ENCODE measurements at regions not wholly inside any gene's neighbourhood (a gene's known extent, or its start where the extent isn't known, plus 50 kb on each side); places are given as distances from the start of the nearest gene placed in this dataset.
"Not testable (repeated sequence)": the region's sequence is repeated elsewhere in the genome, so short reads cannot be mapped to it uniquely, and the experiment has no call there.

DNA sequence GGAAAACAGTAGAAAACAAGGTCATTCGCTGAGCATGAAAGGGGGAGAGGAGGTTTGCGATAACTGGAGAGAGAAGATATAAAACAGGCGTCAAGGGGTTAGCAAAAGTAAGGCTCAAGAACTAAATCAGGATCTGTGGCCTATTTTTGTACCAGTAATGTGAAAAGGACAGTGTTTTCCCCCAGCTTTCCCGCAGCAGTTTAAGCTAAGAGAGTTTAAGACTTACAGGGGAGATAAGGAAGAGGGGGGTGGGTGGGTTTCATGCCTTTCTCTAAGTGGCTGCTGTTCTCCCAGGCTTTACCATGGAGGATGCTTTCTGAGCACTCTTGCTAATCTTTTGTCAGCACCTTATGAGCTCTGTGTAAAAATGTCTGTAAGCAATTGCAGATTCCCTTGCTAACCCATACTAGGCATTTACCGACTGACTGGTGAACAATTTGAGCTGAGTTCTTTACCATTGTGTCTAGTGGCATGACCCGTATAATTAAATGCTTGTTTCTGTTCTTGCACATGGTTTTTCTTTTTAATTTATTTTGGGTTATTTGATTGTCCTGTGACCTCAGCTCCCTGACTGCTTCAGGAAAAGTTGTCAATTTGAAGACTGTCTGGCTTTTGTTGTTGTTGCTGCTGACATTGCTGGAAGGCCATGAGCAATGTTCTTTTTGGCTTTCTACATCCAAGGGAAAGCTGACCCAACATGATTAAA is 144.0 kb downstream of the KBTBD2 start:
- DNase-seq; H3K4me1 ChIP-seq; H3K9me3 ChIP-seq; H3K27me3 ChIP-seq; H3K4me3 ChIP-seq; H3K27ac ChIP-seq; intact Hi-C loops (cut with DNase I; ENCODE audit: low total_unique reads); H3K36me3 ChIP-seq: not testable (repeated sequence)

- intact Hi-C loops (cut with DNase I; ENCODE audit: low total_unique reads); H3K27ac ChIP-seq; H3K4me3 ChIP-seq; DNase-seq; H3K4me1 ChIP-seq; H3K36me3 ChIP-seq; H3K9me3 ChIP-seq; H3K27me3 ChIP-seq: not testable (repeated sequence)
Observed at GRCh38 chr7:32741853-32742476, 149.6 kb downstream of the KBTBD2 start.

DNA sequence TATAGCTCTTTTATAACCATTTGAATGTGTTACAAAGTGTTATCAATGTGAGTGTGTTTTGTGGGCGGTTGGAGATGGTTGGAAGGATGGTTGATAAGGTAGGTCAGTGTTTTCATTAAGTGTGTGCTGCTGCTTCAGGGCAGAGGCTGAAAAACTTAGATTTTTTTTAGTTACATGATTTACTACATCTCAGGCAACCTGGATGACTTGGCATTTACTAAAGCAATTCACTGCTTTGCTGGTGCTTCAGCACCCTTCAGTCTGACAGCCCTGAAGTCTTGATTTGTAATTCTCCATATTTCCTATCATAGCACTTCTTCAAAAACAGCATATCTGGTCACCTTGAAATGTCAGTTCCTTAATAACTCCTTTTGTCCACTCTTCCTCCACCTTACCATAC is 151.8 kb downstream of the KBTBD2 start:
- H3K36me3 ChIP-seq; DNase-seq; H3K27ac ChIP-seq; H3K4me3 ChIP-seq; H3K27me3 ChIP-seq; H3K9me3 ChIP-seq; H3K4me1 ChIP-seq; intact Hi-C loops (cut with DNase I; ENCODE audit: low total_unique reads): not testable (repeated sequence)

- H3K9me3 ChIP-seq; H3K27ac ChIP-seq; intact Hi-C loops (cut with DNase I; ENCODE audit: low total_unique reads); H3K36me3 ChIP-seq; DNase-seq; H3K27me3 ChIP-seq; H3K4me3 ChIP-seq; H3K4me1 ChIP-seq: not testable (repeated sequence)
Observed at GRCh38 chr7:32738390-32738789, 153.2 kb downstream of the KBTBD2 start.

DNA sequence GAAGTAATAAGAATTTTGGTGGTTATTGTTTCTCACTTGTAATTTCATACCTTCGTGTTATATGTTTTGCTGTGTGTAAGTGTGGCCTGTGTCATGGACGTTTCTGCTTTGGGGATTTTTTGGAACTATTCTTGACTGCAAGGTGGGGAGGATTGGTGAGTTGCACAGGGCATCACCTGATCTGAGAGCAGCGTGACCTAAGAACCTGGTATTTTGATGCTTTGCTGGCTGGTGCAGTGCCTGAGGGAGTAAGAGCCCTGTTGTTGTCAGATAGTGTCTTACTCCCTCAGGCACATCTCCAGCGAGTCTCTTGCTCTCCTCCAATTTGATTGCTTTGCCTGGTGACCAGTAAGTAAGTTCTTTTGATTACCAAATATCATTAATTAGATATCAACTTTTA is 158.8 kb downstream of the KBTBD2 start:
- H3K4me3 ChIP-seq; H3K27me3 ChIP-seq; intact Hi-C loops (cut with DNase I; ENCODE audit: low total_unique reads); H3K9me3 ChIP-seq; H3K27ac ChIP-seq; DNase-seq; H3K36me3 ChIP-seq; H3K4me1 ChIP-seq: not testable (repeated sequence)

GRCh38 chr7:32729335-32729675 is 162.3 kb downstream of the KBTBD2 start:
- H3K27ac ChIP-seq; intact Hi-C loops (cut with DNase I; ENCODE audit: low total_unique reads); H3K9me3 ChIP-seq; H3K36me3 ChIP-seq; H3K27me3 ChIP-seq; DNase-seq: not testable (repeated sequence)
- Histone ChIP-seq H3K4me1 (peaks cover 0 to 19% (median 2%) of the 10 kb centered on the region in 4 donors), H3K4me3 (peak overlapping the region; percentile 90 to 91)

DNA sequence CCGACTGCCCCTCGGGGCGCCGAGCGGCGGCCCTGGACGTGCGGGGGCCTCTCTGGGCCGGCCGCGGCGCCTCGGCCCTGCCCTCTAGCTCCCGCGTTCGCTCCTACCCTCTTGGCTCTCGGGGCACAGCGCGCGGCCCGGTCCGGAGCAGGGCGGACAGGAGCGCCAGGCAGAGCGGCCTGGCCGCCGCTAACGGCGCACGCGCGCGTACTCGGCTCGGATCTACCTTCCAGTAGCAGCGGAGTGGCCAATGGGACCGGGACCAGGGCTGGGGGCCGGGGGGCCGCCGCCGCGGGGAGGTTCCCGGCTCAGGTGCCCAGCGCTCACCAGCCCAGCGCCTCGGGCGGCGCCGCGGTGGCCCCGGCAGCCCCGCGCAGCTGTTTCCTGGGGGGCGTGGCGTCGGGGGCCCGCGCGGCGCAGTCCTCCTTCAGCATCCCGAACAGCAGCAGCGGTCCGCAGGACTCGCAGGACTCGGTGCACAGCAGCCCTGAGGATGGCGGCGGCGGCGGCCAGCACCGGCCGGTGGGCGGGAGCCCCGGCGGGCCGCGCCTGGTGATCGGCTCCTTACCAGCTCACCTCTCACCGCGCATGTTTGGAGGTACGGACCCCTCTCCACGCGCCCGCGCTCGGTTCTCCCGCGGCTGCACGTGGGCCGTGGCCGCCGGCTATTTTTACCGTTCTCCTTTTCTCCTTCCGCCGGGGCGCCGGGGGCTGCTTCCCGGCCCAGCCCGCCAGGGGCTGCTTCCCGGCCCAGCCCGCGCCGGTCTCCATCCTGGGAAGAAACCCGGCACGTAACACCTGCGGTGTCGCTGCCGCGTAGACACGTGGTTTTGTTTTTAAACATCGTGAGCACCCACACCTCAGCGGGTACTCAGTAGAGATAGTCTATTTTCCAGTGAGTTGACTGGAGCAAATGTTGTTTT is 162.9 kb downstream of the KBTBD2 start:
- intact Hi-C loops (cut with DNase I; ENCODE audit: low total_unique reads); H3K36me3 ChIP-seq: not testable (repeated sequence)
- DNase-seq: peak; percentile 56 to 81

GRCh38 chr7:32727483-32728411 is 163.8 kb downstream of the KBTBD2 start:
- H3K9me3 ChIP-seq; H3K27me3 ChIP-seq; H3K36me3 ChIP-seq; intact Hi-C loops (cut with DNase I; ENCODE audit: low total_unique reads): not testable (repeated sequence)
- Histone ChIP-seq H3K27ac (peak overlapping the region; percentile 93 to 97), H3K4me3 (peak overlapping the region; percentile 90 to 91), H3K4me1 (peaks cover 0 to 19% (median 2%) of the 10 kb centered on the region in 4 donors)
- peak; percentile 19 to 70 for DNase-seq

More for the DNA sequence above, 162.9 kb downstream of the KBTBD2 start:
- H3K27me3 ChIP-seq, H3K9me3 ChIP-seq: not testable (repeated sequence)
- peak overlapping the region; percentile 93 to 97 for H3K27ac ChIP-seq
- peaks cover 0 to 19% (median 2%) of the 10 kb centered on the region in 4 donors for H3K4me1 ChIP-seq
- H3K4me3 ChIP-seq: peak overlapping the region; percentile 90 to 91

DNA sequence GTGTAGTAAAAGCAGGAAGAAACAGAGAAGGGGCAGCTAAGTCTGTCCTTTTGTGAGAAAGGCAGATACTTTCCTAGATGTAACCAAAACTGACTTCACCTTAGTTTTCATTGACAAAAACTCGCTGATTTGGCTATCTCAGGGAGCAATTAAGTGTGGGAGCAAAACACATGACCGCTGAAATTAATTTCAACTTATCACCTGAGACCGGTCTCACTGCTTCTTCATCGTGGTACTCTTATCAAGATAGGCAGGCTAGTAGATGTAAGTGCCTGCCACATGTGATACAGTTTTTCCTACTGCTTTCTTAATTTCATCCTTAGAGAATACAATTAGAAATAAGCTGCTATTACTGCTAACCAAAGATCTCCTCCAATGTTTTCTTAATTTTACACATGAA is 168.7 kb downstream of the KBTBD2 start:
- H3K4me1 ChIP-seq; H3K27ac ChIP-seq; H3K27me3 ChIP-seq; DNase-seq; H3K36me3 ChIP-seq; H3K9me3 ChIP-seq; intact Hi-C loops (cut with DNase I; ENCODE audit: low total_unique reads); H3K4me3 ChIP-seq: not testable (repeated sequence)

Data from tibial artery (tissue), 4 donors.